DMS 273 (cell line): ENCODE measurements at regions not wholly inside any gene's neighbourhood (a gene's known extent, or its start where the extent isn't known, plus 50 kb on each side); places are given as distances from the start of the nearest gene placed in this dataset.

Experiments
- DNase-seq: peaks from one replicate; lab custom pipeline; 2025; ENCODE audit not compliant: unreplicated experiment; lab: John Stamatoyannopoulos, UW

GRCh38 chr10:30125496-30125895 is 66.1 kb upstream of the JCAD start:
- no peak for DNase-seq

DNA sequence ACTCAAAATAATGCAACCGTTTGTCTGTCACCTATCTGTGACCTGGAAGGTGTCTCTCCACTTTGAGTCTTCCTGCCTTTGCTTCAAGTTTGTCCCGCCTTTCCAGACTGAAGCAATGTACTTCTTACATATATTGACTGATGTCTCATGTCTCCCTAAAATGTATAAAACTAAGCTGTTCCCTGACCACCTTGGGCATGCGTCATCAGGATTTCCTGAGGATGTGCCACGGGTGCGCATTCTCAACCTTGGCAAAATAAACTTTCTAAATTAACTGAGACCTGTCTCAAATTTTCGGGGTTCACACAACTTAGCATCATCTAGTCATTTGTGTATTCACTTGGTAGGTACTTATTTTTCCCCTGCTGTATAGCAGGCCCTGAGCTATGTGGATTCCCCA is 65.3 kb upstream of the JCAD start:
- DNase-seq = no peak

GRCh38 chr10:30121401-30121800 is 62.0 kb upstream of the JCAD start:
- no peak for DNase-seq

GRCh38 chr10:30118590-30118989 is 59.2 kb upstream of the JCAD start:
- DNase-seq = no peak

DNA sequence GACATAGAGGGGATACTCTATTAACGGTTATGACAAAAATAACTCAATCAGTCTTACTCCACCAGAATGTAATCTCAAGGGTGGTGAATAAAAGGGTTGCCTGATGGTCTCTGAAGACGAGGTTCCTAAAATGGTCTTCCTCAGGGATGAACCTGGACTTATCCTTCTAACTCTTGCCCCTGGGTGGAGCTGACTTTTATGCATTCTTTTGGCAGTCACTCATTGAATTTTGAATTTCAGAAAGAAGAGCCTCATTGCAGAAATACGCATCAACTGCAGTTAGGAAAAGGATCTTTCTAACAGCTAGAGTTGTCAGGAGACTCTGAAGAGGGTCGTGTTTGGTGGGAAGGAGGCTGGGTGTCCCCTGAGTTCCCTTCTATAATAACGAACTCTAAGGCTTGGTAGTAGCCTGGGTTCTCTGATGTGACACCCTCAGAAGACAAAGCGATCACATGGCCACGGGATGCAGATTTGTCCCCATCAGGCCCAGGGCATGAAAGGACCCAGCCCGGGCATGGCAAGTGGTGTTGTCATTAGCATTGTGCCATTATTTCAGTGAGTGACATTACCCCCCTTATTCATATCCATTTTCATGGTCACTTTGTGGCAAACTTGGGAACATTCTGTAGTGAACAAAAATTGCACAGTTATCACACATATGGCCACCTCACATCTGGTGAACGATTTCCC is 58.6 kb upstream of the JCAD start:
- DNase-seq = no peak

DNA sequence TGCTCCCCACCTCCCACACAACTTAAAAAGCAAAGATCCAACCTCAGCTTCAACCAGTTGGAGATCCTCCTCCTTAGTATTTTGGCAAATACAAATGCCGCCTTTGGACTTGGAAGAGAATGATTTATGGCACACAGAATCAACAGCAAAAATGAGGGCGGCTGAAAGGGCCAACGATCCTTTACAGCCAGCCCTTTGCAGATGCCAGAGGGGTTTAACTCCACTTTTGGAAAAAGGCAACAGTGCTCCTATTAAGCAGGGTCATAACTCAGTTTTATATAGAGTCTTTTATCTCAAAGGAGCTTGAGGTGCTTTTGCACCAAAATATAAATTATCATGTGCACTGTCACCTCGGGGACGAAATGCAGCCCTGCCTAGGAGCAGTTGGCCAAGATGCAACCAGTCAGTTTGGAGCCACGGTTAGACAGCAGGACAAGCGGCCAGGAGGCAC is 56.7 kb upstream of the JCAD start:
- no peak for DNase-seq

GRCh38 chr10:30115626-30115940 is 56.2 kb upstream of the JCAD start:
- DNase-seq = no peak

GRCh38 chr10:30114881-30115625 is 55.7 kb upstream of the JCAD start:
- DNase-seq = no peak

DNA sequence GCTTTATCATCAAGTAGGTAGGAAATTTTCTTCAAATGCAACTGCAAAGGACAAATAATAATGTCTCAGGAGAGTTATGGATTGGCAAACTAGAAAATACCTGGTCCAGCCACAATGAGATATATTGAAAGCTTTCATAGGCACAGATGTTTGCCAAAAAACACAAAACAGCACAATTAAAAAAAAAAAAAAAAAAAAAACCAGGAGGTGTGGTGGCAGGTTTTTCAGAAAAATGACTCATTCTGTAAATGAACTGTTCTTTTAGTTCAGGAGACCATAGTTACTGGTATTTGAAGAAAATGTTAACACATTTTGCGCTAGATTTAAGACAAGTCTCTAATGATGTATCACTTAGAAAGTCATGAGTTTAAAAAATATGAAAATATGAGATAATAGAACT is 55.0 kb upstream of the JCAD start:
- no peak for DNase-seq

- no peak for DNase-seq
Measured at GRCh38 chr10:30111340-30112022, 52.1 kb upstream of the JCAD start.
